ACC112 (cell line): ENCODE measurements at regions not wholly inside any gene's neighbourhood (a gene's known extent, or its start where the extent isn't known, plus 50 kb on each side); places are given as distances from the start of the nearest gene placed in this dataset.

Source experiments
- H2AFZ ChIP-seq: fragments of 200-600 bp; sonication (generic); one replicate; pipeline ENCODE4 v1.6.0; 2017; ENCODE audit warnings: antibody characterized with exemption, low read length; ENCODE audit not compliant: unreplicated experiment
- H3K27ac ChIP-seq: fragments of 200-600 bp; sonication (generic); 2 replicates; pipeline ENCODE4 v1.5.1; 2014; ENCODE audit warnings: low read depth, mild to moderate bottlenecking, antibody characterized with exemption, low read length, moderate library complexity
- H3K27me3 ChIP-seq: fragments of 200-600 bp; sonication (generic); 2 replicates; pipeline ENCODE4 v1.6.1; 2014; ENCODE audit warnings: mild to moderate bottlenecking, antibody characterized with exemption, low read length, moderate library complexity, mixed read lengths; ENCODE audit not compliant: insufficient read depth
- H3K36me3 ChIP-seq: fragments of 200-600 bp; sonication (generic); 2 replicates; pipeline ENCODE4 v1.6.1; 2016; ENCODE audit warnings: mild to moderate bottlenecking, antibody characterized with exemption, low read length, moderate library complexity, mixed read lengths; ENCODE audit not compliant: insufficient read depth
- H3K4me1 ChIP-seq: fragments of 200-600 bp; sonication (generic); one replicate; pipeline ENCODE4 v1.6.1; 2016; ENCODE audit warnings: low read length, mixed read lengths; ENCODE audit not compliant: insufficient read depth, unreplicated experiment, control insufficient read depth
- H3K4me3 ChIP-seq: fragments of 200-600 bp; sonication (generic); 2 replicates; pipeline ENCODE4 v1.5.1; 2014; ENCODE audit warnings: mild to moderate bottlenecking, low read depth, low read length
- H3K79me2 ChIP-seq: fragments of 200-600 bp; sonication (generic); one replicate; pipeline ENCODE4 v1.6.0; 2016; ENCODE audit warnings: low read length; ENCODE audit not compliant: control insufficient read depth, unreplicated experiment, insufficient read depth

DNA sequence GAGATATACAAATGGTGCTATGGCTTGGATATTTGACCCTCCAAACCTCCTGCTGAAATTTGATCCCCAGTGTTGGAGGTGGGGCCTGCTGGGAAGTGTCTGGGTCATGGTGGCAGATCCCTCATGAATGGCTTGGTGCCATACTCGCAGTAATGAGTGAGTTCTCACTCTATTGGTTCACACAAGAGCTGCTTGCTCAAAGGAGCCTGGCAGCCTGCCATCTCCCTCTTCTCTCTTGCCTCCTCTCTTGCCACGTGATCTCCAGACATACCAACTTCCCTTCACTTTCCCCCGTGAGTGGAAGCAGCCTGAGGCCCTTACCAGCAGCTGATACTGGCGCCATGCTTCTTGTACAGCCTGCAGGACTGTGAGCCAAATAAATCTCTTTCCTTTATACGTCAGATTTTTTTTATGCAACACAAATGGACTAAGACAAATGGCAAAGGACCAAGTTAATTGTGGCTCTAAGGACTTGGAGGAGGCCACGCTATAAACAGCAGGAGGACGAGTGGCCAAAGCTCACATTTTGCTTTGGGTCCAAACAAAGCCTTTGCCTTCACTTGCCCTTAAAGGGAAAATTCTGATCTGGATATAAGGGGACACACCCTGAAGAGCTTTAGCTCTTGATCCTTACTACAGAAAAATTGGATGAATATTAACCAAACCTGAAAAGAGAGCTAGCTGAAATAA lies 214.7 kb downstream of the SS18 start:
- Histone ChIP-seq H3K27me3 (peaks cover 39% of the 10 kb centered on the region), H2AFZ (no peak overlapping the region), H3K27ac (no peak overlapping the region), H3K79me2 (no peaks in the 10 kb centered on the region), H3K4me1 (no peaks in the 10 kb centered on the region), H3K36me3 (no peaks in the 10 kb centered on the region), H3K4me3 (no peak overlapping the region)

DNA sequence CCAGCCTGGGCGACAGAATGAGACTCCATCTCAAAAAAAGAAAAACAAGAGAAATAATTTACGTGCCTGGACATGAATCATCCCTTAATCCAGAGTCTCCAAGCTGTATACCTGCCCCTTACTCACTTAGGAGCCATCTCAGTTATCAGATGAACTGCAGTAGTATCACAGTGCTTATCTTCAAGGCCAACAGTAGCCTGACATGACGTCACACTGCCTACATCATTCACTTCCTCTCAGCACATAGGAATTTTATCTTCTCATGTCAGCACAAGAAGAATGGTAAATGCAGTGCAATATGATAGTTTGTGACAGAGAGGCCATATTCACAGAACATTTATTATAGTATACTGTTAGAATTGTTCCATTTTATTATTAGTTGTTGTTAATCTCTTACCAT lies 216.6 kb downstream of the SS18 start:
- Histone ChIP-seq H3K4me1 (no peaks in the 10 kb centered on the region), H2AFZ (no peak overlapping the region), H3K36me3 (no peaks in the 10 kb centered on the region), H3K27ac (no peak overlapping the region), H3K4me3 (no peak overlapping the region), H3K27me3 (peaks cover 27% of the 10 kb centered on the region), H3K79me2 (no peaks in the 10 kb centered on the region)

DNA sequence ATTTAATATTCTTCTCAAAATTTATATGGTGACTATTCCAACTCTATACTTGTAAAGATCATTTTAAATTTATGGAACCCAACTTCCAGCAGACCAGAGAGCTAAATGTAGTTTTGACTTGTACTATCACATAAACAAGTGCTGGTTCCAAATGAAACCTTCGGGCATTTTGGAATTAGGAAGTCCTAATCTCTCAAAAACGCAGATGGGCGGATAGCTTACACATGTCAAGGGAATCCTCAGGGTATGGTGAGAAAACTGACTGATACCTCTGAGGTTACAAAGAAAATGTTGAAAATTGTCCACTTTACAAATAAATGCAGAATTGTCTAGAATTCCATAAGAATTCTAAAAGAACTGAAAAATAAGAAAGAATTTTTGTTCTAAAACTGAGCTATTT lies 224.1 kb downstream of the SS18 start:
- Histone ChIP-seq H3K27me3 (peaks cover 37% of the 10 kb centered on the region), H3K4me3 (no peak overlapping the region), H3K79me2 (no peaks in the 10 kb centered on the region), H3K36me3 (no peaks in the 10 kb centered on the region), H2AFZ (no peak overlapping the region), H3K27ac (no peak overlapping the region), H3K4me1 (no peaks in the 10 kb centered on the region)

DNA sequence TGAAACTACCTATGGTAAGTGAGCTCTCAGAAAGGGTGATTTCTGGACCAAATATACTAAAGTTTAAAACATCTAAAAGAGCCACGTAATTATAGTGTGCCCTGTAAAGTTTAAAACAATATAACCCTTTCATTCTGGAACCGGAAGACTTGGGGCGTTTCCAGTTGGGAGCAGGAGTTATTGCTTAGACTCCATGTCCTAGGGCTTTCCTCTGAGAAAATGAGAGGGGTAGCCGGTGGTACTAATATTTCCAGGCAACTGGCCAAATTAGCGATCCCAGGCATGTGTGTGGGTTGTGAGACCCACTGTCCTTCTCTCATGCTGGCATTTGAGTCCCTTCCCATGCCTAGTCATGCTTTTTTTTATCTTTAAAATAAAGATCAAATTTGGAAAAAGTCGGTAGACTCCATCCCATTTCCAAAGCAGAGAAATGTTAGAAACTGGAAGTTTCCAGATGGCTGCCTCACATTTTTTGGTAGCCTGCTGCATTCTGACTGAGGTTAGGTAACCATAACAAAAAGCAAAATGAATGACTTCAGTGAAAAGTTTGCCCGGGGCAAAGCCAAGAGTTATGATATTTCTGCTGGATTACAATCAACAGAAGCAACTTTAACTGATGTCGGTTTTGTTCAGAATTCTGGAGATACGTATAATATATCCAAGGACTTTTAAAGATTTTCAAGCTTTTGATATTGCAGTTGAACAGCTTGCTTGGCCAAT lies 227.4 kb downstream of the SS18 start:
- no peaks in the 10 kb centered on the region for H3K36me3 ChIP-seq
- H3K27ac ChIP-seq: no peak overlapping the region
- no peak overlapping the region for H2AFZ ChIP-seq
- peaks cover 41% of the 10 kb centered on the region for H3K27me3 ChIP-seq
- H3K4me1 ChIP-seq: no peaks in the 10 kb centered on the region
- H3K4me3 ChIP-seq: no peak overlapping the region
- no peaks in the 10 kb centered on the region for H3K79me2 ChIP-seq

DNA sequence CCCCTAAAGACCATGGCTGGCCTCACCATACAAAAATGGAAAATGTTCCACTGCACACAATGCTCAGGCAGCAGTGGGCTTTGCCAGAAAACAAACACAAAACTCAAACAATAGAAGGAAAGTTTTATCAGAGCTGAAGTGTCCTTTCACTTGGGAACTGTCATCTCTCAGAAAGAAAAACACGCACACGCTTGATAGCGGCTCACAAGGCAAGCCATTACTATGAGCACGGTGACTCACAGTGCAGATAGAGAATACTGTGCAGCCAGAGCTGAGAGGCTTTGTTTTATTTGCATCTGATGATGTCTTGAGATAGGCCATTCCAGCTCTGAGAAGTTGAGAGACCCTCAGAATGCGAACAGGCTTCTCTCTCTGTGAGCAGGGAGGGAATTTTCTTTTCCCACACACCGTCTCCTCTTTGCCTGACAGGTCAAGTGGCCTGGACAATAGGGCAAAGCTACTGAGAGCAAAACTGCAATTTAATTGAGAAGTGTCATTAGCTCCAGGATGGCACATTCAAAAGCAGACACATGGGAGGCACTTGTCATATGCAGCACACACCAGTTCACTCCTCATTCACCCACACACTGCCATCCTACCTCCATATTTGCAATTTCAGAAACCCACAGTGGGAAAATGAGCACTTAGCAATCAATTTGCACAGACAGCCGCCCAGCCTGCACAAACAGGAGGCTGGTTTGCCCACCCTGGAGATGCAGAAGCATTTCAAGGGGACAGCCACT lies 236.6 kb downstream of the SS18 start:
- no peak overlapping the region for H2AFZ ChIP-seq
- no peak overlapping the region for H3K27ac ChIP-seq
- H3K79me2 ChIP-seq: no peaks in the 10 kb centered on the region

DNA sequence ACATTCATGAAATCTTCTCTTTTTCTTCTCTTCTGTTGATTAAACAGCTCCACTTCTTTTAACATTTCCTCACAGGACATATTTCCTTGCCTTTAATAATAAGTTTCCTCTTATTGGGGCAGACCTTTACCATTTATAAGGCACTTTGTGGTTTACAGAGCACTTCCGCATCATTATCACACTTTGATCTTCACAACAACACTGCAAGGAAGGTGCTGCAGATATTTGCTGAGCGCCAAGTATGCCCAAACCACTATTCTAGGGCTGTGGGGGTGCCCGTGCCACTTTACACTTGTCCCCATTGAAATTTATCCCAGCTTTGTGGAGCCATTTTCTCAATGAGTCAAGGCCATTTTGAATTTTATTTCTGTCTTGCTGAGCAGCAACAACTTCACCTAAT lies 246.6 kb downstream of the SS18 start:
- Histone ChIP-seq H3K4me3 (no peak overlapping the region), H2AFZ (no peak overlapping the region), H3K79me2 (no peaks in the 10 kb centered on the region), H3K27ac (no peak overlapping the region), H3K27me3 (peaks cover 31% of the 10 kb centered on the region), H3K36me3 (no peaks in the 10 kb centered on the region), H3K4me1 (no peaks in the 10 kb centered on the region)

More for the DNA sequence above, 236.6 kb downstream of the SS18 start:
- Histone ChIP-seq H3K36me3 (no peaks in the 10 kb centered on the region), H3K4me3 (no peak overlapping the region), H3K4me1 (no peaks in the 10 kb centered on the region), H3K27me3 (peaks cover 16% of the 10 kb centered on the region; the same call in 1 of the 2 replicates)

DNA sequence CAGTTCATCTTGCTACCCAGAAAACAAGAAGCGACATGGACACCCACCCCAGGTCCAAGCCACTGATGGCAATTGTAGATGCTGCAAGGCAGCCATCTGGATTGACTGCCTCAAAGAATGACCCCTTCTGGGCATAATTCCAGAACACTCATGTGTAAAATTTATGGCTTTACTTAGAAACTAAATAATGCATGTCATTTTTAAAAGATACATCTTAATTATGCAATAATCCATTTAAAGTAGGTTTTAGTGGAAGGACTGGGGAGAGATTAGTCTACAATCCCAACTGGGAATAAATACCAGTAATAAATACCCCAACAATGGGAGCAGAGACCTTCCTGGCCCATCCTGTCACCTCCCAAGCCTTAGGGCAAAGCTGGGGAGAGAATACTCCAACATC lies 247.7 kb downstream of the SS18 start:
- Histone ChIP-seq H3K4me1 (no peaks in the 10 kb centered on the region), H3K27me3 (peaks cover 41% of the 10 kb centered on the region), H3K27ac (no peak overlapping the region), H3K4me3 (no peak overlapping the region), H3K36me3 (no peaks in the 10 kb centered on the region), H2AFZ (no peak overlapping the region), H3K79me2 (no peaks in the 10 kb centered on the region)

DNA sequence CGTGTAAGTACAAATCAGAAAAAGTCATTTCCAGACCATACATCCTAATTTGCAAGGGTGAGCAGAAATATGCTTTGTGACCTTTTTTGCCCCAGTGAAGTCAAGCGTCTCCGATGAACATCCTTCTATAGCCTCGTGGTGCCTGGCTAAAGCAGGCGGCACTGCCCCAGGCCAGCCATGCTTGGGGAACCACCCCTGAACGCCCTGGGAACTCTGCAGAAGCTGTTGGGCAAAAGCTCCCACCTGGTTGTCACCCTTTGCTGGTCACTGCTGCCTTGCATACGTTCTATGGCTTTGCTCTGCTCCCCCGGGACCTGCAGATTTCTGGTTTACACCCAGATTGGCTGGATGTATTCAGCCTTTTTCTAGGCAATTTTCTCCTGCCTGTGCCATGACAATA lies 256.4 kb downstream of the SS18 start:
- Histone ChIP-seq H3K27ac (no peak overlapping the region), H3K27me3 (peaks cover 28% of the 10 kb centered on the region), H3K4me3 (no peak overlapping the region), H3K36me3 (no peaks in the 10 kb centered on the region), H3K4me1 (peaks cover 8% of the 10 kb centered on the region), H3K79me2 (no peaks in the 10 kb centered on the region), H2AFZ (no peak overlapping the region)

DNA sequence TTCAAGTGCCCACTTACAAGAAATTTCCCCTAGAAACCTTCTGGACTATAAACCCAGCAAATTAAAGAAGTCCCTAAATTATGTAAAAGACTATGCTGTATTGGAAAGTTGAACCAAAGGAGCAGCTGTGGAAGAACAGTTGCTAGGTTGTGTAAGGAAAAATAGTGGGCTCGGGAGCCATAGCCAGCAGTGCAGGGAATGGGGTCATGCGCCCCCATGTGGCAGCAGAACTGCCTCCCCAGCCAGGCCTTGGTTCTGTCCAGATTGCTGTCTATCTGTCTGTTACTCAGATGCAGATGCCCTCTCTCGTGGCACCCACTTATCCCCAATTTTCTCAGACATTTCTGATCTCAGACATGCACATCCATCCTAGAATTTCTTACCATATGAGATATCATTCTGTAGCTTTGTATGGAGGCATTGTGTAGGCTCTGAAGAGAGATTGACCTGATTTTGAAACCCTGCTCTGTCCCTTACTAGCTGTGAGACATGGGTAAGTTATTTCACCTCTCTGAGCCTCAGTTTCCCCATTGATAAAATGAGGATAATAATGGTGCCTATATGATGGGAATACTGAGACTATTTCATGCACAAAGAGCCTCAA lies 258.3 kb downstream of the SS18 start:
- H3K79me2 ChIP-seq: no peaks in the 10 kb centered on the region

DNA sequence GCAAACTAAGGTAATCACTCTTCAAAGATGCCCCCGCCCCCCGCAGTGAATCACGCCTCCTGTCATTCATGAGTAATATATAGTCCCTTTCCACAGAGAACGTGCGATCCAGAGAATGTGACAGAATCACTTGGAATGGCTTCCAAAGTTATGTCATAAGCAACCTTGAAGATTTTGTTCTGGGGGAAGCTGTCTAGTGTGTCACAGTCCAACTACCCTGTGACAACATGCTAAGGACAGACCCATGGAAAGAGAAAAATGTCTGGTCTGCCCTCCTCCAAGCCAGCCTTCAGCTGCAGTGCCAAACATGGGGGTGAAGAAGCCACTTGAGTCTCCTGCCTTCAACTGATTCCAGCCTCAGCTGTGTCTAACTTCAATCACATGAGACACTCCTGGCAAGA lies 259.1 kb downstream of the SS18 start:
- Histone ChIP-seq H3K4me1 (peaks cover 13% of the 10 kb centered on the region), H3K27ac (no peak overlapping the region), H3K4me3 (no peak overlapping the region), H3K36me3 (no peaks in the 10 kb centered on the region), H2AFZ (no peak overlapping the region), H3K79me2 (no peaks in the 10 kb centered on the region), H3K27me3 (peaks cover 3% of the 10 kb centered on the region; the same call in 1 of the 2 replicates)

More for the DNA sequence above, 258.3 kb downstream of the SS18 start:
- no peak overlapping the region for H3K27ac ChIP-seq
- peaks cover 10% of the 10 kb centered on the region for H3K27me3 ChIP-seq
- H2AFZ ChIP-seq: no peak overlapping the region
- H3K4me3 ChIP-seq: no peak overlapping the region
- peaks cover 12% of the 10 kb centered on the region for H3K4me1 ChIP-seq
- H3K36me3 ChIP-seq: no peaks in the 10 kb centered on the region
